Activated T-helper 1 cell treated with anti-CD3 and anti-CD28 coated beads, Interleukin-12 subunit alpha, Interleukin-12 subunit beta, Interleukin-2, Interleukin-4 antibody, amounts not matched to agents 30 ng/mL and 10 ng/mL and 1 ng/mL, durations not matched to agents 14 hours and 24 hours and 36 hours (primary cell): ENCODE measurements at regions not wholly inside any gene's neighbourhood (a gene's known extent, or its start where the extent isn't known, plus 50 kb on each side); places are given as distances from the start of the nearest gene placed in this dataset.

Experiments used
- DNase-seq: peaks from one replicate; pipeline ENCODE4 v3.0.0; 2021; ENCODE audit warnings: low spot score
- H3K27ac Mint-ChIP-seq: one replicate; pipeline ENCODE4 v1.8.0; 2021; ENCODE audit warnings: mild to moderate bottlenecking, mixed read lengths
- H3K27me3 Mint-ChIP-seq: one replicate; pipeline ENCODE4 v1.8.0; 2022; ENCODE audit warnings: mild to moderate bottlenecking, moderate library complexity, mixed read lengths; ENCODE audit not compliant: insufficient read depth
- H3K36me3 Mint-ChIP-seq: one replicate; pipeline ENCODE4 v1.8.0; 2021; ENCODE audit warnings: low read depth, mixed read lengths
- H3K4me1 Mint-ChIP-seq: one replicate; pipeline ENCODE4 v1.8.0; 2021; ENCODE audit warnings: low read depth, mixed read lengths
- H3K4me3 Mint-ChIP-seq: one replicate; pipeline ENCODE4 v1.8.0; 2021; ENCODE audit warnings: mild to moderate bottlenecking, moderate library complexity, mixed read lengths
- H3K9me3 Mint-ChIP-seq: one replicate; pipeline ENCODE4 v1.8.0; 2021; ENCODE audit warnings: mixed read lengths
- intact Hi-C: fragments of 100-400 bp; cut with micrococcal nuclease; formaldehyde crosslinking; loops from one replicate; pipeline ENCODE4 v1.15.1; 2024

- DNase-seq: no peak
- no peak overlapping the region for H3K27ac Mint-ChIP-seq
- peaks cover 6% of the 10 kb centered on the region for H3K9me3 Mint-ChIP-seq
- intact Hi-C loops: no loop called here
- H3K4me3 Mint-ChIP-seq: no peak overlapping the region
- peaks cover 20% of the 10 kb centered on the region for H3K4me1 Mint-ChIP-seq
- peaks cover 3% of the 10 kb centered on the region for H3K27me3 Mint-ChIP-seq
- no peaks in the 10 kb centered on the region for H3K36me3 Mint-ChIP-seq
Observed at GRCh38 chr20:39245685-39246311, 283.7 kb downstream of the DHX35 start.

GRCh38 chr20:39243962-39244361 is 281.8 kb downstream of the DHX35 start:
- H3K9me3 Mint-ChIP-seq: peaks cover 6% of the 10 kb centered on the region
- H3K36me3 Mint-ChIP-seq: no peaks in the 10 kb centered on the region
- peaks cover 15% of the 10 kb centered on the region for H3K4me1 Mint-ChIP-seq
- no peak overlapping the region for H3K27ac Mint-ChIP-seq
- H3K27me3 Mint-ChIP-seq: no peaks in the 10 kb centered on the region
- DNase-seq: no peak
- H3K4me3 Mint-ChIP-seq: no peak overlapping the region
- intact Hi-C loops: no loop called here

DNA sequence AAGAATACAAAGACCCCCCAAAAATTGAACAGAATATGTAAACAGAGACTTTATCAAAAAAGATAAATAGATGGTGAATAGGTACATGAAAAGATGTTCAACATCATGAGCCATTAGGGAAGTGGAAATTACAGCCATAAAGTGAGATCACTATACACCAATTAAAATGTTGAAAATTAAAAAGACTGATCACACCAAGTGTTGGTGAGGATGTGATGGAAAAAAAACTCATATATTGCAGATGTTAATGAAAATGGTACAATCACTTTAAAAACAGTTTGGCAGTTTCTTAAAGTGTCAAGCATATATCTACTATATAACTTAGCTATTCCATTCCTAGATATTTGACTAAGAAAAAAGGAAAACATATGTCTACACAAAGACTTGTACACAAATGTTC is 280.5 kb downstream of the DHX35 start:
- Mint-ChIP-seq H3K9me3 (peaks cover 6% of the 10 kb centered on the region), H3K27ac (no peak overlapping the region), H3K4me3 (no peak overlapping the region), H3K4me1 (peaks cover 15% of the 10 kb centered on the region), H3K27me3 (no peaks in the 10 kb centered on the region), H3K36me3 (no peaks in the 10 kb centered on the region)
- no peak for DNase-seq
- intact Hi-C loops: no loop called here

DNA sequence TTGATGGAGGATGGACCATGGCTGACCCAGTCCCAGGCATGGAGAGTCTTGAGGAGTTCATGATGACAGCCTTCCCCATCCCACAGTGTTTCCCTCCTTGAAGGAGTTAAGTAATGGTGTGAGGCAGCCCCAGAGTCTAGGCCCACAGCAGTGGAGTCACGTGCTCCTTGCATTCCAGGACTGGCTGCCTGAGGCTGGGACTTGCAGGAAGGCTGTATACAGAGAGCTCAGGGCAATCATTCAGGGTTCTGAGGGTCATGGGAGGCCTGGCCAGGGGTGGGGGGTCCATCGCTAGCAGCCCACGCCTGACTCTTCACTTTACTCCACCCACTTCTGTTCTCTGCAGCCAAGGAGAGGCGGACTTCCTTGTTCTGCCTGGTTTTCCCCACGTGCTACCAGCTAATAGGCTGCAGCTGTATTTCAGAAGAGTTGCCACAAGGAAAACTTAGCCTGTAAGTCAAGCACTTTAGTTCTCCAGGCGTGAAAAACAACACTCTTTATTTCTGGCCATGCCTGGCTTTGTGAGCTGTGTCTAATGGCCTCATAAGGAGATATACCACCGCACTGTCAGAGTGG is 272.5 kb downstream of the DHX35 start:
- DNase-seq: no peak
- Mint-ChIP-seq H3K4me3 (no peak overlapping the region), H3K9me3 (no peaks in the 10 kb centered on the region), H3K27me3 (peaks cover 5% of the 10 kb centered on the region), H3K4me1 (no peaks in the 10 kb centered on the region), H3K36me3 (no peaks in the 10 kb centered on the region), H3K27ac (no peak overlapping the region)
- intact Hi-C loops: no loop called here

DNA sequence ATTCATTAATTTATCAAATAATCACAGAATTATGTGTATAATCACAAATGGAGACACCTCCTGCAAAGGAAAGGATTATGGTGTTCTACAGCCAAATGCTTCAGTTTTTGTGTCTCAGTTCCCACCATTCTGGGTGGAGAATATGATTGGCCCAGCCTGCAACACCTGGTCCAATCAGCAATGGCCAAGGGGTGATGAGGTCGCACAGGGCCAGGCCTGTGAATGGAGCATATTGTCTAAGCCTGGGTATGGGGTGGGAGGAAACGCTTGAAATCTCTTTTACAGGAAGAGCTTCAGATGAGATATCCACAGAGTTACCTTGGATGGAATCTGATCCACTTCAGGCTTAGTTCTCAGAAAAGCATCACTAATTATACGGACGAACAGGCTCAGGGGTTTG is 271.6 kb downstream of the DHX35 start:
- intact Hi-C loops: no loop called here
- no peaks in the 10 kb centered on the region for H3K9me3 Mint-ChIP-seq
- H3K27ac Mint-ChIP-seq: no peak overlapping the region
- no peaks in the 10 kb centered on the region for H3K4me1 Mint-ChIP-seq
- H3K4me3 Mint-ChIP-seq: no peak overlapping the region
- peaks cover 5% of the 10 kb centered on the region for H3K27me3 Mint-ChIP-seq
- DNase-seq: no peak
- H3K36me3 Mint-ChIP-seq: no peaks in the 10 kb centered on the region

- DNase-seq: no peak
- no peaks in the 10 kb centered on the region for H3K4me1 Mint-ChIP-seq
- intact Hi-C loops: no loop called here
- no peaks in the 10 kb centered on the region for H3K36me3 Mint-ChIP-seq
- no peak overlapping the region for H3K27ac Mint-ChIP-seq
- no peaks in the 10 kb centered on the region for H3K9me3 Mint-ChIP-seq
- H3K27me3 Mint-ChIP-seq: peaks cover 8% of the 10 kb centered on the region
- H3K4me3 Mint-ChIP-seq: no peak overlapping the region
Observed at GRCh38 chr20:39227416-39227815, 265.3 kb downstream of the DHX35 start.

GRCh38 chr20:39225978-39226377 is 263.8 kb downstream of the DHX35 start:
- Mint-ChIP-seq H3K4me1 (no peaks in the 10 kb centered on the region), H3K27ac (no peak overlapping the region), H3K27me3 (peaks cover 3% of the 10 kb centered on the region), H3K36me3 (no peaks in the 10 kb centered on the region), H3K9me3 (no peaks in the 10 kb centered on the region), H3K4me3 (no peak overlapping the region)
- DNase-seq: no peak
- intact Hi-C loops: no loop called here

- Mint-ChIP-seq H3K4me1 (no peaks in the 10 kb centered on the region), H3K4me3 (no peak overlapping the region), H3K36me3 (no peaks in the 10 kb centered on the region), H3K27ac (no peak overlapping the region), H3K9me3 (no peaks in the 10 kb centered on the region), H3K27me3 (peaks cover 3% of the 10 kb centered on the region)
- intact Hi-C loops: no loop called here
- DNase-seq: no peak
Observed at GRCh38 chr20:39225536-39225935, 263.4 kb downstream of the DHX35 start.

DNA sequence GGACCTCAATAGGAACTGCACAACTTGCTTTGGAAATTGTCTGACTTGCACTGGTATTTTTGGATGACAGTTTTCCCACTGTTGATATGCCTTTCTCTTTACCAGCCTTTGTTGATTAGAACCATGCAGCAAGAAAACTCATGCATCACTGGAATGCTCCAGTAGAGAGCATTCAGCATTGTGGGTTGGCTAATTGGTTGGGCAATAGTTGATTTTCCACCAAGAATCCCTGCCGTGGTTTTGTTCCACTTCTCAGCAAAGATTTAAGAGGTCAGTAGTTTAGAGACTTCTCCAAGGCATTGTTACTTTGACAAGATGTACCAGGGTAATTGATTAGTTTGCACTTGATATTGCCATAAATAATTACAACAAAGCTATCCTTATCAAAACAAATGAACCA is 260.0 kb downstream of the DHX35 start:
- peaks cover 3% of the 10 kb centered on the region for H3K27me3 Mint-ChIP-seq
- H3K4me1 Mint-ChIP-seq: no peaks in the 10 kb centered on the region
- DNase-seq: no peak
- H3K9me3 Mint-ChIP-seq: no peaks in the 10 kb centered on the region
- no peak overlapping the region for H3K27ac Mint-ChIP-seq
- no peaks in the 10 kb centered on the region for H3K36me3 Mint-ChIP-seq
- intact Hi-C loops: no loop called here
- no peak overlapping the region for H3K4me3 Mint-ChIP-seq

GRCh38 chr20:39216195-39216594 is 254.1 kb downstream of the DHX35 start:
- Mint-ChIP-seq H3K27me3 (peaks cover 6% of the 10 kb centered on the region), H3K4me3 (no peak overlapping the region), H3K9me3 (no peaks in the 10 kb centered on the region), H3K4me1 (no peaks in the 10 kb centered on the region), H3K27ac (no peak overlapping the region), H3K36me3 (no peaks in the 10 kb centered on the region)
- DNase-seq: no peak
- intact Hi-C loops: no loop called here

DNA sequence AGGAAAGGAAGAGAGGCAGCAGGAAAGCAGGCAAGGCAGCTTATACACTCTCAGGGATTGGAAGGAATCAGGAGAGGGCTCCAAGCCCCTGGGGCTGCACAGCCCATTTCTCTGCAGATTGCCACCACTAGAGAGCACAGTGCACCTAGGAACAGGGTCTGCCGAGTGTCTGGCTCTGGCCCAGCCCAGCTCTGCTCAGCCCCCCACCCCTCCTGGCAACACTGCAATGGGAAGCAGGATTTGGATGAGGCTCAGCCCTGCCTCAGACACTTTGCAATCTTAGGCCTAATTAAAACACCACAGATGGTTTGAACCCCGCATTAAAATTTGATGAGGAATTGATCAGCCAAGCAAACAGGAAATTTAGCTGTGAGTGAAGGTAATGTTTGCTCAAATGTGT is 252.7 kb downstream of the DHX35 start:
- Mint-ChIP-seq H3K27me3 (peaks cover 6% of the 10 kb centered on the region), H3K4me1 (no peaks in the 10 kb centered on the region), H3K36me3 (no peaks in the 10 kb centered on the region), H3K9me3 (no peaks in the 10 kb centered on the region), H3K4me3 (no peak overlapping the region), H3K27ac (no peak overlapping the region)
- intact Hi-C loops: no loop called here
- no peak for DNase-seq

- DNase-seq: no peak
- no peaks in the 10 kb centered on the region for H3K4me1 Mint-ChIP-seq
- no peak overlapping the region for H3K4me3 Mint-ChIP-seq
- intact Hi-C loops: no loop called here
- no peak overlapping the region for H3K27ac Mint-ChIP-seq
- H3K9me3 Mint-ChIP-seq: no peaks in the 10 kb centered on the region
- peaks cover 6% of the 10 kb centered on the region for H3K27me3 Mint-ChIP-seq
- H3K36me3 Mint-ChIP-seq: no peaks in the 10 kb centered on the region
Observed at GRCh38 chr20:39213476-39214145, 251.5 kb downstream of the DHX35 start.

- DNase-seq: no peak
- Mint-ChIP-seq H3K9me3 (no peaks in the 10 kb centered on the region), H3K27ac (no peak overlapping the region), H3K4me1 (no peaks in the 10 kb centered on the region), H3K27me3 (peaks cover 5% of the 10 kb centered on the region), H3K36me3 (no peaks in the 10 kb centered on the region), H3K4me3 (no peak overlapping the region)
- intact Hi-C loops: no loop called here
Observed at GRCh38 chr20:39211060-39211748, 249.1 kb downstream of the DHX35 start.
